ENCODE measurements at regions not wholly inside any gene's neighbourhood (a gene's known extent, or its start where the extent isn't known, plus 50 kb on each side); places are given as distances from the start of the nearest gene placed in this dataset.

DNA sequence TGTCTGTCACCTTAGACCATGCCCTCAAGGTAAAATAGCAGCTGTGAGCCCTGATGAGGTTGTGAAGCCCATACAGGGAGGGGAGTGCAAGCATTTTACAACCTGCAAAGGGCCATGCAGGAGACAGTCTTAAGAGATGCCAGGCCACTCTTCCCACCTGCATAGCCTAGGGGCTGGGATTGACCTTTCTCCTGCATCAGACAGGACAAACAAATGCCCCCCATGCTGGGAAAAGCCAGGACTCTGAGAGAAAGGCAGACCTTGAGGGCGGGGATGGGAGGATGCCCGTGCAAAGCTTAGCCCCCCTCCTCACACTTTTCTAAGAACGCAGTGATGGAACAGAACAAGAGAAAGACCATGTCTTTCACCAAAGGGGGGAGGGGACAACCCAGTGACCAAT lies 137.9 kb upstream of the MAMLD1 start:
- no peak for DNase-seq (ENCODE audit: low read depth)
- TF ChIP-seq CTCF (IDR thresholded peaks at IDR 0.05; ENCODE audit: low read depth, low read length): no peak

DNA sequence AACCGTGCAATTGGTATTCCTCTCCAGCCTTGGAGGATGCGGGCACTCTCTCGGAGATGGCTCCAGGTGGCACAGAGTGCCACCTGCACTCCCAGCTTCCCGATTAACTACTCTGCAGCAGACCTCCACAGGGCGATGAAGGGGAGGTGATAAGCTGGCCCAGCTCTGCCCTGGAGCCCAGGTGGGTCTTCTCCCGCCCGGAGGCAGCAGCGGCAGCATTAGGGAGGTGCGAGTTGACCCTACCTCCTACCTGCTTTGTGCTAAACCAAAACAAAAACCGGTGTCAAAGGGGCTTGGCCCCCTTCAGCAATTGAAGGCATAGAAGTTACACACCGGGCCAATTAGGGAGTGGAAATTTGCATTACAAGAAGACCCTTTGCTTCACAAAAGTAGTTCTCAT lies 137.4 kb upstream of the MAMLD1 start:
- H3K4me3 ChIP-seq (ENCODE audit: low read depth, low read length): no peak overlapping the region
- DNase-seq (ENCODE audit: low read depth): no peak

More for the DNA sequence above, 137.9 kb upstream of the MAMLD1 start:
- H3K4me3 ChIP-seq (ENCODE audit: low read depth, low read length): no peak overlapping the region

GRCh38 chrX:150226223-150226965 lies 136.7 kb upstream of the MAMLD1 start:
- TF ChIP-seq CTCF (IDR thresholded peaks at IDR 0.05; ENCODE audit: low read depth, low read length) (no peak), MAX (IDR thresholded peaks at IDR 0.05; ENCODE audit: low read depth, low read length) (no peak)
- no peak overlapping the region for H3K4me3 ChIP-seq (ENCODE audit: low read depth, low read length)
- no peak for DNase-seq (ENCODE audit: low read depth)

More for the DNA sequence above, 137.4 kb upstream of the MAMLD1 start:
- TF ChIP-seq MAX (IDR thresholded peaks at IDR 0.05; ENCODE audit: low read depth, low read length) (no peak), POLR2A (IDR thresholded peaks at IDR 0.05; ENCODE audit: extremely low read depth, insufficient read length) (no peak), CTCF (IDR thresholded peaks at IDR 0.05; ENCODE audit: low read depth, low read length) (no peak), MYC (IDR thresholded peaks at IDR 0.05; ENCODE audit: low read depth, low read length) (no peak)

DNA sequence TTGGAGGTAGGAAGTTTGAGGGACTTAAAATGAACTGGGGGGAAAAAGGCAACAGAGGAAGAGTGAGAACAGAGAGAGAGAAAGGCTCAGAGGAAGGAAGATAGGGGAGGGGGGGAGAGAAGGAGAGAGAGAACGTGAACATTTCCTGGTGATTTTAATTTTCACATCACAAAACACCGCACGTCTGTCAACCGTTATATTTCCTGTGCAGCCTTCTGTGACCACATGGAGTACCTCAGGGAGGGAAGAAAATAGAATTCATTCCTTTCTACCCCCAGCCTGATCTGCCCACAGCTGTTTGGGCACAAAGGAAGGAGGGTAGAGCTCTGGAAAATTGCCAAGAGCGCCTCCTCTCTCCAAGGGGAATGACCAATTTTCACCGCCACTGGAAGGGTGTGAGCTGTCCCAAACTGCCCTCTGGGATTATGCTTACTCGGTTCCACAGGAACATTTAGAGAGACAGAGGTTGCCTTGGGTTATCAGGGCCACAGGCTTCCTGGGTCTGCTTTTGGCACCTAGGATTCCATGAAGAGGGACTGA lies 135.7 kb upstream of the MAMLD1 start:
- no peak overlapping the region for H3K4me3 ChIP-seq (ENCODE audit: low read depth, low read length)
- TF ChIP-seq CTCF (IDR thresholded peaks at IDR 0.05; ENCODE audit: low read depth, low read length) (no peak), MYC (IDR thresholded peaks at IDR 0.05; ENCODE audit: low read depth, low read length) (no peak), POLR2A (IDR thresholded peaks at IDR 0.05; ENCODE audit: extremely low read depth, insufficient read length) (no peak), MAX (IDR thresholded peaks at IDR 0.05; ENCODE audit: low read depth, low read length) (no peak)
- no peak for DNase-seq (ENCODE audit: low read depth)

- H3K4me3 ChIP-seq (ENCODE audit: low read depth, low read length): no peak overlapping the region
- TF ChIP-seq POLR2A (IDR thresholded peaks at IDR 0.05; ENCODE audit: extremely low read depth, insufficient read length): no peak
- no peak for TF ChIP-seq MAX (IDR thresholded peaks at IDR 0.05; ENCODE audit: low read depth, low read length)
- TF ChIP-seq MYC (IDR thresholded peaks at IDR 0.05; ENCODE audit: low read depth, low read length): no peak
- TF ChIP-seq CTCF (IDR thresholded peaks at IDR 0.05; ENCODE audit: low read depth, low read length): no peak
- no peak for DNase-seq (ENCODE audit: low read depth)
Measured at GRCh38 chrX:150227873-150228410, 135.2 kb upstream of the MAMLD1 start.
